ENCODE measurements at regions not wholly inside any gene's neighbourhood (a gene's known extent, or its start where the extent isn't known, plus 50 kb on each side); places are given as distances from the start of the nearest gene placed in this dataset.

DNA sequence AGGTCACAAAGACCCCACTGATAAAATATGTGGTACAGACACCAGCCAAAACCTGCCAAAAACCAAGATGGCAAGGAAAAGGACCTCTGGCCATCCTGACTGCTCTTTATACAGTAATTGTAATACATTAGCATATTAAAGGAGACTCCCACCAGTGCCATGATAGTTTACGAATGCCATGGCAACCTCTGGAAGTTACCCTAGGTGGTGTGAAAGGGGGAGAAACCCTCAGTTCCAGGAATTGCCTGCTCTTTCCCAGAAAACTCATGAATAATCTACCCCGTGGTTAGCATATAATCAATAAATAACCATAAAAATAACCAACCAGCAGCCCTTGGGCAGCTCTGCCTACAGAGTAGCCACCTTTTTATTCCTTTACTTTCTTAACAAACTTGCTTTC, 129.8 kb upstream of the EPB41L3 start:
- TF ChIP-seq, protein P1, sequence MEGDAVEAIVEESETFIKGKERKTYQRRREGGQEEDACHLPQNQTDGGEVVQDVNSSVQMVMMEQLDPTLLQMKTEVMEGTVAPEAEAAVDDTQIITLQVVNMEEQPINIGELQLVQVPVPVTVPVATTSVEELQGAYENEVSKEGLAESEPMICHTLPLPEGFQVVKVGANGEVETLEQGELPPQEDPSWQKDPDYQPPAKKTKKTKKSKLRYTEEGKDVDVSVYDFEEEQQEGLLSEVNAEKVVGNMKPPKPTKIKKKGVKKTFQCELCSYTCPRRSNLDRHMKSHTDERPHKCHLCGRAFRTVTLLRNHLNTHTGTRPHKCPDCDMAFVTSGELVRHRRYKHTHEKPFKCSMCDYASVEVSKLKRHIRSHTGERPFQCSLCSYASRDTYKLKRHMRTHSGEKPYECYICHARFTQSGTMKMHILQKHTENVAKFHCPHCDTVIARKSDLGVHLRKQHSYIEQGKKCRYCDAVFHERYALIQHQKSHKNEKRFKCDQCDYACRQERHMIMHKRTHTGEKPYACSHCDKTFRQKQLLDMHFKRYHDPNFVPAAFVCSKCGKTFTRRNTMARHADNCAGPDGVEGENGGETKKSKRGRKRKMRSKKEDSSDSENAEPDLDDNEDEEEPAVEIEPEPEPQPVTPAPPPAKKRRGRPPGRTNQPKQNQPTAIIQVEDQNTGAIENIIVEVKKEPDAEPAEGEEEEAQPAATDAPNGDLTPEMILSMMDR (IDR thresholded peaks at IDR 0.05; ENCODE audit: low read depth, low read length, missing control alignments): no peak
- DNase-seq (ENCODE audit: low read depth): no peak
- H3K4me3 ChIP-seq (ENCODE audit: low read depth, low read length): no peak overlapping the region

- TF ChIP-seq, protein P1 (IDR thresholded peaks at IDR 0.05; ENCODE audit: low read depth, low read length, missing control alignments): no peak
- no peak overlapping the region for H3K4me3 ChIP-seq (ENCODE audit: low read depth, low read length)
- DNase-seq (ENCODE audit: low read depth): no peak
These were observed 125.8 kb upstream of the EPB41L3 start for GRCh38 chr18:5669585-5669984.

GRCh38 chr18:5668087-5668715, 124.4 kb upstream of the EPB41L3 start:
- no peak overlapping the region for H3K4me3 ChIP-seq (ENCODE audit: low read depth, low read length)
- TF ChIP-seq, protein P1 (IDR thresholded peaks at IDR 0.05; ENCODE audit: low read depth, low read length, missing control alignments): no peak
- DNase-seq (ENCODE audit: low read depth): no peak

- no peak for DNase-seq (ENCODE audit: low read depth)
- no peak overlapping the region for H3K4me3 ChIP-seq (ENCODE audit: low read depth, low read length)
- TF ChIP-seq, protein P1 (IDR thresholded peaks at IDR 0.05; ENCODE audit: low read depth, low read length, missing control alignments): no peak
These were observed 123.6 kb upstream of the EPB41L3 start for GRCh38 chr18:5667356-5667755.

- H3K4me3 ChIP-seq (ENCODE audit: low read depth, low read length): no peak overlapping the region
- TF ChIP-seq, protein P1 (IDR thresholded peaks at IDR 0.05; ENCODE audit: low read depth, low read length, missing control alignments): no peak
- DNase-seq (ENCODE audit: low read depth): no peak
These were observed 118.8 kb upstream of the EPB41L3 start for GRCh38 chr18:5662586-5663090.

- TF ChIP-seq, protein P1 (IDR thresholded peaks at IDR 0.05; ENCODE audit: low read depth, low read length, missing control alignments): no peak
- no peak for DNase-seq (ENCODE audit: low read depth)
- no peak overlapping the region for H3K4me3 ChIP-seq (ENCODE audit: low read depth, low read length)
These were observed 117.4 kb upstream of the EPB41L3 start for GRCh38 chr18:5661179-5661578.

GRCh38 chr18:5653802-5654201, 110.0 kb upstream of the EPB41L3 start:
- no peak for DNase-seq (ENCODE audit: low read depth)
- H3K4me3 ChIP-seq (ENCODE audit: low read depth, low read length): no peak overlapping the region
- TF ChIP-seq, protein P1 (IDR thresholded peaks at IDR 0.05; ENCODE audit: low read depth, low read length, missing control alignments): no peak
